Astrocyte of the cerebellum (primary cell): ENCODE measurements at regions not wholly inside any gene's neighbourhood (a gene's known extent, or its start where the extent isn't known, plus 50 kb on each side); places are given as distances from the start of the nearest gene placed in this dataset.
"Not testable (repeated sequence)": the region's sequence is repeated elsewhere in the genome, so short reads cannot be mapped to it uniquely, and the experiment has no call there.

ENCODE experiments used
- DNase-seq: peaks from one replicate; pipeline ENCODE4 v3.0.0-alpha.2; 2011; ENCODE audit warnings: low read depth
- H3K4me3 ChIP-seq: 2 replicates; pipeline ENCODE4 v1.5.1; 2011; ENCODE audit warnings: mild to moderate bottlenecking, low read depth, low read length, moderate library complexity
- in situ Hi-C: cut with HindIII; loops from 2 replicates; pipeline ENCODE4 v1.10.0; 2017; ENCODE audit warnings: low sequenced_read_pairs
- TF ChIP-seq, protein P1 (sequence below): IDR thresholded peaks from 2 replicates; pipeline ENCODE4 v1.5.1; 2012; ENCODE audit warnings: low read length, low read depth, moderate library complexity, mild to moderate bottlenecking; ENCODE audit errors: missing control alignments

DNA sequence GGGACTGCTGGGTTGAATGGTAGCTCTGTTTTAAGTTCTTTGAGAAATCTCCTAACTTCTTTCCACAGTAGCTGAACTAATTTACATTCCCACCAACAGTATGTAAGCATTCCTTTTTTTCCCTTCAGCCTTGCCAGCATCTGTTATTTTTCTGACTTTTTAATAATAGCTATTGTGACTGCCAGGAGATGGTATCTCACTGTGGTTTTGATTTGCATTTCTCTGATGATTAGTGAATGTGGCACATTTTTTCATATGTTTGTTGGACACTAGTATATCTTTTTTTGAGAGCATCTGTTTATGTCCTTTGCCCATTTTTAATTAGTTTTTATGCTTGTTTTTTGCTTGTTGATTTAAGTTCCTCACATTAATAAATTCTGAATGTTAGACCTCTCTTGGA, 990.8 kb downstream of the GATA3 start:
- in situ Hi-C loops = no loop called here
- no peak overlapping the region for H3K4me3 ChIP-seq
- DNase-seq = no peak
- TF ChIP-seq, protein P1, sequence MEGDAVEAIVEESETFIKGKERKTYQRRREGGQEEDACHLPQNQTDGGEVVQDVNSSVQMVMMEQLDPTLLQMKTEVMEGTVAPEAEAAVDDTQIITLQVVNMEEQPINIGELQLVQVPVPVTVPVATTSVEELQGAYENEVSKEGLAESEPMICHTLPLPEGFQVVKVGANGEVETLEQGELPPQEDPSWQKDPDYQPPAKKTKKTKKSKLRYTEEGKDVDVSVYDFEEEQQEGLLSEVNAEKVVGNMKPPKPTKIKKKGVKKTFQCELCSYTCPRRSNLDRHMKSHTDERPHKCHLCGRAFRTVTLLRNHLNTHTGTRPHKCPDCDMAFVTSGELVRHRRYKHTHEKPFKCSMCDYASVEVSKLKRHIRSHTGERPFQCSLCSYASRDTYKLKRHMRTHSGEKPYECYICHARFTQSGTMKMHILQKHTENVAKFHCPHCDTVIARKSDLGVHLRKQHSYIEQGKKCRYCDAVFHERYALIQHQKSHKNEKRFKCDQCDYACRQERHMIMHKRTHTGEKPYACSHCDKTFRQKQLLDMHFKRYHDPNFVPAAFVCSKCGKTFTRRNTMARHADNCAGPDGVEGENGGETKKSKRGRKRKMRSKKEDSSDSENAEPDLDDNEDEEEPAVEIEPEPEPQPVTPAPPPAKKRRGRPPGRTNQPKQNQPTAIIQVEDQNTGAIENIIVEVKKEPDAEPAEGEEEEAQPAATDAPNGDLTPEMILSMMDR = no peak

DNA sequence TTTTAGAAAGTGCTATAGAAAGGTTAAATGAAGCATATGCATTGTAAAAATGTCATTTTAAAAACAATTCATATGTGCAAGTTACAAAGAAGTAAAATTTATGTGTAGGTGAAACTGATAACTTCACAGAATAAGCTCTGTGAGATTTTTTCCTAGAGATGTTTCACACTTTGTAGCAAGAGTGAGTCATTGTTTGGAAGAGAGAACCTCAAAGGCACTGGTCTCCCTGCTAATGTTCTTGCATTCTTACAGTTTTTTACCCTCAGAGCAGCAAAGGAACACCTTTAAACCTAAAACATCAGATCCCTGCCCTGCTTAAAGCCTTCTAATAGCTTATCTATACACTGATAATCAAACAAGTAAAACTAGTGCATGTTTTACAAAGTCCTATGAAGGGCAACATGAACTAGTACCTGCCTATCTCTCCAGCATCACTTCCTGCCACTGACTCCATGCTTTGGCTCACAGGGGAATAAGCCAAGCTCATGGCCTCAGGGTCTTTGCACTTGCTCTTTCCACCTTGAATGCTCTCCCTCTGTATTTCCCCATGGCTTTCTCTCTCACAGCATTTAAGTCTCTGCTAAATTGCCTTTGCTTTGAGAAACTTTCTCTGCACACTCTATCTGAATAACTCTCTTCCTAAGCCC, 997.0 kb downstream of the GATA3 start:
- no peak overlapping the region for H3K4me3 ChIP-seq
- in situ Hi-C loops = no loop called here
- DNase-seq = no peak
- TF ChIP-seq, protein P1 = no peak

DNA sequence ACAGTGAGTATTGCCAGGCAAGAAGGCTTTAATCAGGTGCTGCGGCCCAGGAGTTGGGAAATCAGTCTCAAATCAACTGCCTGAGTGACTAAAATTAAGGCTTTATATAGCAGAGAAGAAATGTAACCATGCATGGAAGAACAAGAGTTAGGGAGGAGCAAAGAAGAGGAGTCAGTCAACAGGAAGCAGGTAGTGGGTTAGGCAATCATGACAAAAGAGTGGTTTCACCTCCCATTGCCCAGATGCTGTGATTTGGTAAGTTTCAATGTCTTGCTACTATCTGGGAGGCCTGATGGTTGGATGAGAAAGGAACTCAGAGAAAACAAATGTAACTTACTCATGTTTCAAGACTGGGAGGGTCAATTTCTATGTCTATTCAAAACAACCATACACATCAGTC, 998.3 kb downstream of the GATA3 start:
- in situ Hi-C loops = no loop called here
- no peak overlapping the region for H3K4me3 ChIP-seq
- DNase-seq = no peak
- TF ChIP-seq, protein P1 = no peak

DNA sequence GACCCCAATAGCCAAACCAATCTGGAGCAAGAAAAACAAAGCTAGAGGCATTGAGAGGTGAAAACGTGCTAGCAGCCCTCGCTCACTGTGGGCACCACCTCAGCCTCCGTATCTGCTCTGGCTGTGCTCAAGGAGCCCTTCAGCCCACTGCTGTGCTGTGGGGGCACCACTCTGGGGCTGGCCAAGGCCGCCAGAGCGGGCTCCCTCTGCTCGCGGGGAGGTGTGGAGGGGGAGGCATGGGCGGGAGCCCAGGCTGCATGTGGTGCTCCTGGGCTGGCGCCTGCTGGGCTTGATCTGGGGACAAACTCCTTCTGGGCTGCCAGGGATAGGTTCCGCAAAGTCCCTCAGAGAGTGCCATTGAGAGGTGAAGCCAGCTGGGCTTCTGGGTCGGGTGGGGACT, 1002.0 kb downstream of the GATA3 start:
- H3K4me3 ChIP-seq = no peak overlapping the region
- in situ Hi-C loops = no loop called here
- TF ChIP-seq, protein P1 = no peak
- no peak for DNase-seq

DNA sequence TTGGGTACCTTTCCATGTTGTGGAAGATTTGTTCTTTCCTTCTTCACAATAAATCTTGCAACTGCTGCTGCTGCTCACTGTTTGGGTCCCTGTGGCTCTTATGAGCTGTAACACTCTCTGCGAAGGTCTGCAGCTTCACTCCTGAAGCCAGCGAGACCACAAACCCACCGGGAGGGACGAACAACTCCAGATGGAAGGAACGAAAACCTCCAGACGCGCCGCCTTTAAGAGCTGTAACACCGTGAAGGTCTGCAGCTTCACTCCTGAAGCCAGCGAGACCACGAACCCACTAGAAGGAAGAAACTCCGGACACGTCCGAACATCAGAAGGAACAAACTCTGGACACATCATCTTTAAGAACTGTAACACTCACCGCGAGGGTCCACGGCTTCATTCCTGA, 1002.8 kb downstream of the GATA3 start:
- DNase-seq, in situ Hi-C loops, H3K4me3 ChIP-seq: not testable (repeated sequence)

DNA sequence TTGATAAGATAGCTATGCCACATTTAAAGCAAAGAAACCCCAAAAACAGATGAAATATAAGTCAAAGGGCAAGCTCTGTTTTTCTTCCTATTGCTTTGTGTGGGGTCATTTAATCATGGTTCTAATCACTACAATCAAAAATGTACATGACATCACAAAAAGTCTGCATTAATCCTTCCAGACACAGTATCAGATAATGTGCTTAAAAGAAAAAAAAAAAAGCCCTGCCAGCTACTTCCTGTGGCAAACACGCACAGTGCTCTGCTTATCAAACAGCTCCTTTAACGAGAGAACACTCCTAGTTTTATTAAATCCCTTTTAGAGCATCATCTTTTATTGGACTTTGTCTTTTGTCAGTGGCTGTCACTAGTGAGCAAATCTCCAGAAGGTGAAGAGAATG, 1005.8 kb downstream of the GATA3 start:
- TF ChIP-seq, protein P1 = no peak
- in situ Hi-C loops = no loop called here

DNA sequence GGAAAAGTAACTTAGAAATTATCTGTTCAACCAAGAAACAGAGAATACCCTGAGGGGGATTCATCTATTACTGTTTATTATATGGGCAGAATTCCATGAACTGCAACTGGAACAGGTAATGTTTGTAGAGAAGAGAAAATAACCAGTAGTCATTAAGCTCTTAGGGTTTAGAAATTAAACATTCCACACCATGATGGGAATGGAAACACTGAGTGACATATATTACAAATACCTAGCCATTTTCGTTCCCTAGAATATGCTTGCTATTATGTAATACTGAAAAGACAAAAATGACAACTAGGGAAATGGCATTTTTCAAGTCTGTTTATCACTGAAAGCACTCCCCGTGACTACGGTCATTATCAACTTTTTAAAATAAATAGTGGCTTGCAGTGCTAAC, 1007.4 kb downstream of the GATA3 start:
- no peak for DNase-seq
- in situ Hi-C loops = no loop called here
- TF ChIP-seq, protein P1 = no peak
- no peak overlapping the region for H3K4me3 ChIP-seq

More for the DNA sequence above, 1005.8 kb downstream of the GATA3 start:
- no peak overlapping the region for H3K4me3 ChIP-seq
- no peak for DNase-seq
